Body of pancreas (tissue), 4 donors: ENCODE measurements at regions not wholly inside any gene's neighbourhood (a gene's known extent, or its start where the extent isn't known, plus 50 kb on each side); places are given as distances from the start of the nearest gene placed in this dataset.

Source experiments
- ATAC-seq: fragments of 150-250 bp; one replicate; pipeline ENCODE4 v1.9.1; 2016
- DNase-seq, 4 donors: peaks; one replicate each; pipeline ENCODE4 v3.0.0-alpha.2; 2019
- H3K27ac ChIP-seq, 4 donors: fragments of 200-600 bp; sonication (generic); 1 replicate in 3 of 4; 2 replicates in 1 of 4; pipeline versions ENCODE4 v1.5.1 to v1.6.1; 2016 to 2019; ENCODE audit warnings: mild to moderate bottlenecking in 1 of 4, mixed read lengths in 1 of 4, moderate library complexity in 1 of 4
- H3K27me3 ChIP-seq, 2 donors: fragments of 200-600 bp; sonication (generic); one replicate each; pipeline ENCODE4 v1.6.0; 2016; ENCODE audit warnings: mild to moderate bottlenecking in 1 of 2
- H3K36me3 ChIP-seq, 2 donors: fragments of 200-600 bp; sonication (generic); replicated peaks in 1 of 2; 2 replicates each; pipeline ENCODE4 v1.5.1; 2016; ENCODE audit warnings: low read depth in 2 of 2; ENCODE audit not compliant: insufficient read depth in 1 of 2
- H3K4me1 ChIP-seq: fragments of 200-600 bp; sonication (generic); one replicate; pipeline ENCODE4 v1.6.0; 2016
- H3K4me3 ChIP-seq, 2 donors: fragments of 200-600 bp; sonication (generic); 1 replicate in 1 of 2; 2 replicates in 1 of 2; pipeline ENCODE4 v1.5.1; 2016 to 2019
- H3K9me3 ChIP-seq, 3 donors: fragments of 200-600 bp; sonication (generic); 1 replicate in 2 of 3; 2 replicates in 1 of 3; pipeline ENCODE4 v1.5.1; 2016
- POLR2A ChIP-seq, 3 donors: fragments of 450-650 bp; IDR thresholded peaks; one replicate each; pipeline ENCODE4 v1.6.1; 2016; ENCODE audit warnings: antibody characterized with exemption in 3 of 3, mild to moderate bottlenecking in 2 of 3
- WGBS, 2 donors: methylation state at CpG; one replicate each; pipeline ENCODE4 v1.1.5; 2017; 5-methylcytosine and 5-hydroxymethylcytosine counted together
- intact Hi-C: fragments of 100-400 bp; cut with DNase I; formaldehyde crosslinking; loops from one replicate; pipeline ENCODE4 v1.15.1; 2023
- TF ChIP-seq, protein P1 (sequence below), 7 experiments: fragments of 450-650 bp in 4 of 7; fragments of 200-600 bp in 3 of 7; sonication (generic) in 3 of 7; IDR thresholded peaks; one replicate each; pipeline ENCODE4 v1.5.1; 2016 to 2019; ENCODE audit warnings: antibody characterized with exemption in 7 of 7

DNA sequence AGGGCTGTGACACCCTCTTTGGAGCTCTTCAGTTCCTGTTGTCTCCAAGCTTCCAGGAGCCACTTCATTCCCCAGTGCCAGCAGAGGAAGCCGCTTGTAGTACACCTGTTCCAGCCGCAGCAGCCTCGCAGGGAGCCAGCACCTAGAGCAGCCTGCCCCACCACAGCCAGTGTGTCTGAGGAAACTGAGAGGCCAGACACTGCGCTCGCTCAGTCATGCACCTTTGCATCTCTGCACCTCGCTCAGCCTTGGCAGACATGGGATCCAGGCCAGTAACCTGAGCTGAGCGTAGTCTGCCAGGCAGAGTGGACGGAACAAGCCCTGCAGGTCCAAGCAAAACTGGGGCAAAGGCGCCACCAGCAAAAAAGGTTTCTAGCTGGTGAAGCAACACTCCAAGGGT lies 1072.1 kb downstream of the JRKL start:
- TF ChIP-seq, protein P1, sequence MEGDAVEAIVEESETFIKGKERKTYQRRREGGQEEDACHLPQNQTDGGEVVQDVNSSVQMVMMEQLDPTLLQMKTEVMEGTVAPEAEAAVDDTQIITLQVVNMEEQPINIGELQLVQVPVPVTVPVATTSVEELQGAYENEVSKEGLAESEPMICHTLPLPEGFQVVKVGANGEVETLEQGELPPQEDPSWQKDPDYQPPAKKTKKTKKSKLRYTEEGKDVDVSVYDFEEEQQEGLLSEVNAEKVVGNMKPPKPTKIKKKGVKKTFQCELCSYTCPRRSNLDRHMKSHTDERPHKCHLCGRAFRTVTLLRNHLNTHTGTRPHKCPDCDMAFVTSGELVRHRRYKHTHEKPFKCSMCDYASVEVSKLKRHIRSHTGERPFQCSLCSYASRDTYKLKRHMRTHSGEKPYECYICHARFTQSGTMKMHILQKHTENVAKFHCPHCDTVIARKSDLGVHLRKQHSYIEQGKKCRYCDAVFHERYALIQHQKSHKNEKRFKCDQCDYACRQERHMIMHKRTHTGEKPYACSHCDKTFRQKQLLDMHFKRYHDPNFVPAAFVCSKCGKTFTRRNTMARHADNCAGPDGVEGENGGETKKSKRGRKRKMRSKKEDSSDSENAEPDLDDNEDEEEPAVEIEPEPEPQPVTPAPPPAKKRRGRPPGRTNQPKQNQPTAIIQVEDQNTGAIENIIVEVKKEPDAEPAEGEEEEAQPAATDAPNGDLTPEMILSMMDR (IDR thresholded peaks at IDR 0.05), result no peak
- no peak for TF ChIP-seq POLR2A (IDR thresholded peaks at IDR 0.05)
- Histone ChIP-seq H3K36me3 (no peaks in the 10 kb centered on the region), H3K27ac (no peak overlapping the region), H3K27me3 (no peaks in the 10 kb centered on the region), H3K4me3 (no peak overlapping the region), H3K9me3 (no peaks in the 10 kb centered on the region), H3K4me1 (no peaks in the 10 kb centered on the region)
- no peak for DNase-seq
- intact Hi-C loops, result no loop called here
- WGBS, 2 donors, result 66 to 78% methylated on average over 8 to 9 of the region's 9 CpGs
- no peak for ATAC-seq

DNA sequence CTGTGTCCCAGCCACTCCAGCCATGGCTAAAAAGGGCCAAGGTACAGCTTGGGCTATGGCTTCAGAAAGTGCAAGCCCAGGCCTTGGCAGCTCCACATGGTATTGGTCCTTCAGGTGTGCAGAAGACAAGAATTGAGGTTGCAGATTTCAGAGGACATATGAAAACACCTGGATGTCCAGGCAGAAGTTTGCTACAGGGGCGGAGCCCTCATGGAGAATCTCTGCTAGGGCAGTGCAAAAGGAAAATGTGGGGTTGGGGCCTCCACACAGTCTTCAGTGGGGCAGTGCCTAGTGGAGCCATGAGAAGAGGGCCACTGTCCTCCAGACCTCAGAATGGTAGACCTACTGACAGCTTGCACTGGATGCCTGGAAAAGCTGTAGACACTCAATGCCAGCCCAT lies 1074.1 kb downstream of the JRKL start:
- Histone ChIP-seq H3K4me1 (no peaks in the 10 kb centered on the region), H3K27me3 (no peaks in the 10 kb centered on the region), H3K27ac (no peak overlapping the region), H3K4me3 (no peak overlapping the region), H3K36me3 (no peaks in the 10 kb centered on the region), H3K9me3 (no peaks in the 10 kb centered on the region)
- TF ChIP-seq, protein P1 (IDR thresholded peaks at IDR 0.05), result no peak
- no peak for TF ChIP-seq POLR2A (IDR thresholded peaks at IDR 0.05)
- DNase-seq, result no peak
- WGBS, 2 donors, result 0 to 26% methylated on average over 1 of the region's 1 CpG
- intact Hi-C loops, result no loop called here
- no peak for ATAC-seq

DNA sequence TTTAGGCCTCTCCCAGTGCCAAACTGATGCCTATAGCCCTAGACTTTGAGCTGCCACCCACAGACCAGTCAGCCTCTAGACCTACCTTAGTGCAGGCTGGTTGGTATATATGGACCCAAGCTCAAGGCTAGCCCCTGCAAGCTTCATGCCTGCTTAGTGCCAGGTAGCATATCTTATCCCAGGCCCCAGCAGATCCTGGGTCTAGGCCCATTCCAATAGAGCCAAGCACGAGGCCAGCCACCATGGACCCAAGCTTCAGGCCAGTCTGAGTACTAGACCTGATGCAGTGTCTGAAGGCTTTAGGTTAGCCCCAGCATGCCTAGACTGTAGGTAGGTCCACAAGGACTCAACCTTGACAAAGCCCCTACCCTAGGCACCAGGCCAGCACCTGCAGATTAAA lies 1081.7 kb downstream of the JRKL start:
- ATAC-seq (no peak), DNase-seq (no peak)
- no peaks in the 10 kb centered on the region for H3K27me3 ChIP-seq
- no peak overlapping the region for H3K4me3 ChIP-seq
- H3K36me3 ChIP-seq, result no peaks in the 10 kb centered on the region
- intact Hi-C loops, result no loop called here
- 46 to 50% methylated on average over 1 of the region's 1 CpG for WGBS, 2 donors
- H3K4me1 ChIP-seq, result no peaks in the 10 kb centered on the region
- no peak for TF ChIP-seq POLR2A (IDR thresholded peaks at IDR 0.05)
- TF ChIP-seq, protein P1 (IDR thresholded peaks at IDR 0.05), result no peak
- H3K27ac ChIP-seq, result no peak overlapping the region
- peaks cover 0 to 10% (median 0%) of the 10 kb centered on the region in 3 donors for H3K9me3 ChIP-seq

DNA sequence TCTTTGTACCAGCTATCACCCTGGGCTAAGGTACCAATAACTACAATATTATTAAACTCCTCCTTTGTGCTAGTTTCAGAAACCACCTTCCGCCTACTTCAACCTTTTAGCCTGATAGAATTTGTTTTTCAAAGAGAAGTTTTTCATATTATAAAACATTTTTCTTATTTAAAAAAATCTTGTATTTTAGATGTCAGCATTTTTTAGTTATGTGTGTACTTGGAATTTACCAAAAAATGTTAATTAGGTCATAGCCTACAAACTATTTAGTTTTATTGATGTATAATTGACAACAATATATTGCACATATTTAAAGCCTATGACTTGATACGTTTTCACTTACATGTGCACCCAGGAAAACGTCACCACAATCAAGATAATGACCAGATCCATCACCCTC lies 1097.6 kb downstream of the JRKL start:
- TF ChIP-seq, protein P1 (IDR thresholded peaks at IDR 0.05), result no peak
- TF ChIP-seq POLR2A (IDR thresholded peaks at IDR 0.05), result no peak
- H3K27ac ChIP-seq, result no peak overlapping the region
- no peak for DNase-seq
- no peaks in the 10 kb centered on the region for H3K9me3 ChIP-seq
- no peaks in the 10 kb centered on the region for H3K36me3 ChIP-seq
- no peaks in the 10 kb centered on the region for H3K4me1 ChIP-seq
- intact Hi-C loops, result no loop called here
- no peak overlapping the region for H3K4me3 ChIP-seq
- 44 to 50% methylated on average over 3 of the region's 3 CpGs for WGBS, 2 donors
- ATAC-seq, result no peak
- no peaks in the 10 kb centered on the region for H3K27me3 ChIP-seq

DNA sequence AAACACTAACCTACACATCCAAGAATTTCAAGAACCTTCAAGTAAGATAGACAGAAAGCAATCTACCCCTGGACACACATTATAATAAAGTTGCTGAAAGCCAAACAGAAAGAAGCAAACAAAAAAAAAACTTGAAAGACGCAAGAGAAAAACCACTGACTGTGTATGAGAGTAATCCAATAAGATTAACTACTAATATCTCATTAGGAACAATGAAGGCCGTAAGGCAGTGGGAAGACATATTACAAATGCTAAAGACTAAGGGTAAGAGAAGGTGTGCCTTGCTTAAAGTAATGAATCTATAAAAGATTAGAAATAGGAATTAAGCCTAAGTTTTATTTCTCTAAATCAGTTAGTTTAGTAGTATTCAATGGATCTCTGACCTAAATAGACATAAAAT lies 1109.1 kb downstream of the JRKL start:
- no peaks in the 10 kb centered on the region for H3K9me3 ChIP-seq
- H3K4me3 ChIP-seq, result no peak overlapping the region
- intact Hi-C loops, result no loop called here
- no peak for TF ChIP-seq POLR2A (IDR thresholded peaks at IDR 0.05)
- TF ChIP-seq, protein P1 (IDR thresholded peaks at IDR 0.05), result no peak
- H3K27me3 ChIP-seq, result no peaks in the 10 kb centered on the region
- H3K4me1 ChIP-seq, result no peaks in the 10 kb centered on the region
- DNase-seq (no peak), ATAC-seq (no peak)
- WGBS, 2 donors, result 80 to 84% methylated on average over 2 of the region's 2 CpGs
- H3K27ac ChIP-seq, result no peak overlapping the region
- H3K36me3 ChIP-seq, result no peaks in the 10 kb centered on the region
